Uterus (tissue), 2 donors: ENCODE measurements at regions not wholly inside any gene's neighbourhood (a gene's known extent, or its start where the extent isn't known, plus 50 kb on each side); places are given as distances from the start of the nearest gene placed in this dataset.

Experiments
- POLR2A ChIP-seq, 2 donors: fragments of 450-650 bp; IDR thresholded peaks; one replicate each; pipeline ENCODE4 v1.6.1; 2016; ENCODE audit warnings: antibody characterized with exemption in 2 of 2, mild to moderate bottlenecking in 1 of 2, moderate library complexity in 1 of 2
- TF ChIP-seq, protein P1 (sequence below), 4 experiments: fragments of 200-600 bp in 2 of 4; fragments of 450-650 bp in 2 of 4; sonication (generic) in 2 of 4; IDR thresholded peaks; one replicate each; pipeline ENCODE4 v1.5.1; 2016 to 2019; ENCODE audit warnings: antibody characterized with exemption in 4 of 4, mild to moderate bottlenecking in 2 of 4, moderate library complexity in 1 of 4

DNA sequence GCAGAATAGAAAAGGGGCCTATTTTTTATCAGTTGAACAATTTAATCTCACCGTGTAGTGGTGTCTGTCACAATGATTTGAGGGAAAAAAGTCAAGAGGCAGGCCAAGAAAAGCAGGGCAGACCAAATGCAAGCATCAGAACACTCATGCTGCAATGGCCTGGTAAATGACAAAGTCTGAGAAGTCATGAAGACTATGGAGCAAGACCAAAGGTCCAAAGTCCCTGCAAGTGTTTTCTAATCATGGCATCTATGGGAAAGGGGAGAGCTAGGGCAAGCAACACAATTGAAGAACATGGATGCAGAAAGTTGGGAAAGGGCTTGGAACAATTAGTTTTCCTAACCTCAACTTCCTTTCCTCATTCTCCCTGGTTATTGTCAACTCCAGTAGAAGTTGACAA, 147.7 kb upstream of the TLL1 start:
- TF ChIP-seq, protein P1, sequence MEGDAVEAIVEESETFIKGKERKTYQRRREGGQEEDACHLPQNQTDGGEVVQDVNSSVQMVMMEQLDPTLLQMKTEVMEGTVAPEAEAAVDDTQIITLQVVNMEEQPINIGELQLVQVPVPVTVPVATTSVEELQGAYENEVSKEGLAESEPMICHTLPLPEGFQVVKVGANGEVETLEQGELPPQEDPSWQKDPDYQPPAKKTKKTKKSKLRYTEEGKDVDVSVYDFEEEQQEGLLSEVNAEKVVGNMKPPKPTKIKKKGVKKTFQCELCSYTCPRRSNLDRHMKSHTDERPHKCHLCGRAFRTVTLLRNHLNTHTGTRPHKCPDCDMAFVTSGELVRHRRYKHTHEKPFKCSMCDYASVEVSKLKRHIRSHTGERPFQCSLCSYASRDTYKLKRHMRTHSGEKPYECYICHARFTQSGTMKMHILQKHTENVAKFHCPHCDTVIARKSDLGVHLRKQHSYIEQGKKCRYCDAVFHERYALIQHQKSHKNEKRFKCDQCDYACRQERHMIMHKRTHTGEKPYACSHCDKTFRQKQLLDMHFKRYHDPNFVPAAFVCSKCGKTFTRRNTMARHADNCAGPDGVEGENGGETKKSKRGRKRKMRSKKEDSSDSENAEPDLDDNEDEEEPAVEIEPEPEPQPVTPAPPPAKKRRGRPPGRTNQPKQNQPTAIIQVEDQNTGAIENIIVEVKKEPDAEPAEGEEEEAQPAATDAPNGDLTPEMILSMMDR (IDR thresholded peaks at IDR 0.05): no peak
- no peak for TF ChIP-seq POLR2A (IDR thresholded peaks at IDR 0.05)
